CD14-positive monocyte (primary cell): ENCODE measurements at regions not wholly inside any gene's neighbourhood (a gene's known extent, or its start where the extent isn't known, plus 50 kb on each side); places are given as distances from the start of the nearest gene placed in this dataset.

Experiments
- DNase-seq, 3 donors: peaks; one replicate each; pipeline ENCODE4 v3.0.0-alpha.2; 2011 to 2022
- H2AFZ ChIP-seq: 2 replicates; pipeline ENCODE4 v1.6.0; 2012; ENCODE audit warnings: mild to moderate bottlenecking, low read depth, low read length, inconsistent platforms; ENCODE audit not compliant: insufficient read depth, poor library complexity, severe bottlenecking
- H3K27ac ChIP-seq, 2 donors: 1 replicate in 1 of 2; 2 replicates in 1 of 2; pipeline ENCODE4 v1.5.1; 2012 to 2013; ENCODE audit warnings: low read length in 2 of 2, control low read depth in 1 of 2, inconsistent platforms in 1 of 2, low read depth in 1 of 2, mild to moderate bottlenecking in 1 of 2
- H3K27me3 ChIP-seq, 2 donors: one replicate each; pipeline versions ENCODE4 v1.6.0 to v1.6.1; 2011 to 2013; ENCODE audit warnings: low read length in 2 of 2; ENCODE audit not compliant: control insufficient read depth in 2 of 2, insufficient read depth in 2 of 2
- H3K36me3 ChIP-seq, 2 donors: replicated peaks in 1 of 2; 1 replicate in 1 of 2; 2 replicates in 1 of 2; pipeline versions ENCODE4 v1.5.1 to v1.6.1; 2012 to 2013; ENCODE audit warnings: low read length in 2 of 2, control low read depth in 1 of 2, inconsistent platforms in 1 of 2, mild to moderate bottlenecking in 1 of 2; ENCODE audit not compliant: insufficient read depth in 2 of 2, control insufficient read depth in 1 of 2
- H3K4me1 ChIP-seq, 2 donors: 1 replicate in 1 of 2; 2 replicates in 1 of 2; pipeline versions ENCODE4 v1.5.1 to v1.6.1; 2012 to 2013; ENCODE audit warnings: low read length in 2 of 2, control low read depth in 1 of 2, inconsistent platforms in 1 of 2, mild to moderate bottlenecking in 1 of 2, moderate library complexity in 1 of 2; ENCODE audit not compliant: insufficient read depth in 2 of 2, control insufficient read depth in 1 of 2
- H3K4me2 ChIP-seq: replicated peaks from 2 replicates; pipeline ENCODE3; 2012; ENCODE audit warnings: low read length, moderate library complexity, mild to moderate bottlenecking; ENCODE audit not compliant: poor library complexity, severe bottlenecking; ENCODE audit errors: extremely low read depth
- H3K4me3 ChIP-seq, 3 experiments: fragments of 200-600 bp in 1 of 3; sonication (generic) in 1 of 3; replicated peaks in 1 of 3; 1 replicate in 2 of 3; 2 replicates in 1 of 3; pipeline ENCODE4 v1.5.1; 2011 to 2013; ENCODE audit warnings: low read length in 3 of 3, mild to moderate bottlenecking in 3 of 3, control low read depth in 2 of 3, low read depth in 2 of 3, inconsistent platforms in 1 of 3, moderate library complexity in 1 of 3
- H3K79me2 ChIP-seq: 2 replicates; pipeline ENCODE4 v1.6.0; 2012; ENCODE audit warnings: mild to moderate bottlenecking, control low read depth, inconsistent platforms, low read length, moderate library complexity; ENCODE audit not compliant: insufficient read depth
- H3K9ac ChIP-seq: 2 replicates; pipeline ENCODE4 v1.6.0; 2017; ENCODE audit warnings: low read length, mild to moderate bottlenecking; ENCODE audit not compliant: insufficient read depth, poor library complexity, severe bottlenecking
- H3K9me3 ChIP-seq, 2 donors: replicated peaks in 1 of 2; 1 replicate in 1 of 2; 2 replicates in 1 of 2; pipeline versions ENCODE4 v1.5.1 to v1.6.1; 2012 to 2013; ENCODE audit warnings: low read length in 2 of 2, control low read depth in 1 of 2; ENCODE audit not compliant: control insufficient read depth in 1 of 2, insufficient read depth in 1 of 2
- H4K20me1 ChIP-seq: 2 replicates; pipeline ENCODE4 v1.6.0; 2012; ENCODE audit warnings: mild to moderate bottlenecking, low read length, control low read depth, moderate library complexity; ENCODE audit not compliant: insufficient read depth
- H3K27ac Mint-ChIP-seq, 7 donors: one replicate each; pipeline ENCODE4 v1.8.0; 2020; ENCODE audit warnings: mild to moderate bottlenecking in 7 of 7, mixed read lengths in 7 of 7, moderate library complexity in 6 of 7, inconsistent platforms in 2 of 7
- H3K27me3 Mint-ChIP-seq, 3 donors: one replicate each; pipeline ENCODE4 v1.8.0; 2021 to 2022; ENCODE audit warnings: low read depth in 3 of 3, mild to moderate bottlenecking in 3 of 3, mixed read lengths in 3 of 3, moderate library complexity in 3 of 3, inconsistent platforms in 1 of 3
- H3K36me3 Mint-ChIP-seq, 2 donors: one replicate each; pipeline ENCODE4 v1.8.0; 2020; ENCODE audit warnings: mixed read lengths in 2 of 2, inconsistent platforms in 1 of 2, mild to moderate bottlenecking in 1 of 2
- H3K4me1 Mint-ChIP-seq: one replicate; pipeline ENCODE4 v1.8.0; 2020; ENCODE audit warnings: mild to moderate bottlenecking, mixed read lengths
- H3K4me3 Mint-ChIP-seq, 2 donors: one replicate each; pipeline ENCODE4 v1.8.0; 2020; ENCODE audit warnings: mild to moderate bottlenecking in 2 of 2, mixed read lengths in 2 of 2, moderate library complexity in 1 of 2
- H3K9me3 Mint-ChIP-seq, 7 donors: one replicate each; pipeline ENCODE4 v1.8.0; 2020 to 2022; ENCODE audit warnings: mixed read lengths in 7 of 7, mild to moderate bottlenecking in 6 of 7, moderate library complexity in 6 of 7, inconsistent platforms in 2 of 7
- WGBS: methylation state at CpG from one replicate; pipeline ENCODE4 v1.1.5; 2013; ENCODE audit warnings: missing lambda C conversion rate; ENCODE audit not compliant: insufficient coverage; 5-methylcytosine and 5-hydroxymethylcytosine counted together
- intact Hi-C, 2 donors: fragments of 100-400 bp; cut with micrococcal nuclease; formaldehyde crosslinking; loops; one replicate each; pipeline versions ENCODE4 v1.15.0 to v1.15.1; 2023
- TF ChIP-seq, protein P1 (sequence below): fragments of 200-600 bp; IDR thresholded peaks from one replicate; pipeline ENCODE4 v1.8.0; 2022; ENCODE audit warnings: antibody characterized with exemption, mild to moderate bottlenecking

DNA sequence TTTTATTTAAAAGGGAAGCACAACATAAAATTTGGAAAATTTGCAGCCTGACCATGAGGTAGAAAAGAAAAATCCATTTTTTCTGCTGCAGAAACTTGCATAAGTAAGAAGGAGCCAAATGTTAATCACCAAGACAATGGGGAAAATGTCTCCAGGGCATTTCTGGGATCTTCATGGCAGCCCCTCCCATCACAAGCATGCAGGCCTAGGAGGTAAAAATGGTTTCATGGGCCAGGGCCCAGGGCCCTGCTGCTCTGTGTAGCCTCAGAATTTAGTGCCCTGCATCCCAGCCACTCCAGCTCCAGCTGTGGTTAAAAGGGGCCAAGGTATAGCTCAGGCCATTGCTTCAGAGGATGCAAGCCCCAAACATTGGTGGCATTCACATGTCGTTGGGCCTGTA lies 735.6 kb downstream of the GALC start:
- no peaks in the 10 kb centered on the region for H3K36me3 ChIP-seq
- 88% methylated on average over 1 of the region's 1 CpG for WGBS
- H3K9ac ChIP-seq: no peak overlapping the region
- DNase-seq: no peak
- H2AFZ ChIP-seq: no peak overlapping the region
- no peak overlapping the region for H3K27ac Mint-ChIP-seq
- H3K79me2 ChIP-seq: no peaks in the 10 kb centered on the region
- H3K9me3 Mint-ChIP-seq: peaks cover 2 to 18% (median 8%) of the 10 kb centered on the region in 7 donors
- no peak overlapping the region for H3K4me2 ChIP-seq
- H3K27me3 ChIP-seq: no peaks in the 10 kb centered on the region
- H3K4me3 ChIP-seq: no peak overlapping the region
- no peaks in the 10 kb centered on the region for H4K20me1 ChIP-seq
- H3K9me3 ChIP-seq: peaks cover 15 to 22% of the 10 kb centered on the region in 2 donors
- H3K4me1 Mint-ChIP-seq: no peaks in the 10 kb centered on the region
- H3K27me3 Mint-ChIP-seq: no peaks in the 10 kb centered on the region
- intact Hi-C loops: no loop called here
- H3K4me1 ChIP-seq: no peaks in the 10 kb centered on the region
- H3K4me3 Mint-ChIP-seq: no peak overlapping the region
- no peak overlapping the region for H3K27ac ChIP-seq
- TF ChIP-seq, protein P1, sequence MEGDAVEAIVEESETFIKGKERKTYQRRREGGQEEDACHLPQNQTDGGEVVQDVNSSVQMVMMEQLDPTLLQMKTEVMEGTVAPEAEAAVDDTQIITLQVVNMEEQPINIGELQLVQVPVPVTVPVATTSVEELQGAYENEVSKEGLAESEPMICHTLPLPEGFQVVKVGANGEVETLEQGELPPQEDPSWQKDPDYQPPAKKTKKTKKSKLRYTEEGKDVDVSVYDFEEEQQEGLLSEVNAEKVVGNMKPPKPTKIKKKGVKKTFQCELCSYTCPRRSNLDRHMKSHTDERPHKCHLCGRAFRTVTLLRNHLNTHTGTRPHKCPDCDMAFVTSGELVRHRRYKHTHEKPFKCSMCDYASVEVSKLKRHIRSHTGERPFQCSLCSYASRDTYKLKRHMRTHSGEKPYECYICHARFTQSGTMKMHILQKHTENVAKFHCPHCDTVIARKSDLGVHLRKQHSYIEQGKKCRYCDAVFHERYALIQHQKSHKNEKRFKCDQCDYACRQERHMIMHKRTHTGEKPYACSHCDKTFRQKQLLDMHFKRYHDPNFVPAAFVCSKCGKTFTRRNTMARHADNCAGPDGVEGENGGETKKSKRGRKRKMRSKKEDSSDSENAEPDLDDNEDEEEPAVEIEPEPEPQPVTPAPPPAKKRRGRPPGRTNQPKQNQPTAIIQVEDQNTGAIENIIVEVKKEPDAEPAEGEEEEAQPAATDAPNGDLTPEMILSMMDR: no peak
- no peaks in the 10 kb centered on the region for H3K36me3 Mint-ChIP-seq

DNA sequence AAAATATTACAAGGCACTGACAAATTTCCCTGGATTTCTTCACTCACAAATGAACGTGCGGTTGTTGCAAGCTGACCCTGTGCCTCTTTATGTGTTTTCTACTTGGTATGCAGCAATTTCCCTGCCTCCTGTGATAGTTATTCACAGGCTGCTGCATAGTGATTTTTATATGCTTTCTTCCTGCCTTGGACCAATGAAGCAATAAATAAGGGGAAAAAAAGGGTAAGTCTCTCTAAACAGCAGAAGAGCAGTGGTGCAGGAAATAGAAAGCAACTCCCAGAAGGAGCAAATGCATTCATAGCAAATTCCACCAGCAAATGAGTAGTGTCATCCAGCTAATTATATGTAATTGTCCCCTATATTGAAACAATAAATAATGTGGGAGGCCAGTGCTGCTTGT lies 737.9 kb downstream of the GALC start:
- Histone ChIP-seq H3K27me3 (no peaks in the 10 kb centered on the region), H3K27ac (no peak overlapping the region), H3K36me3 (no peaks in the 10 kb centered on the region), H2AFZ (no peak overlapping the region), H3K4me1 (no peaks in the 10 kb centered on the region), H3K4me2 (no peak overlapping the region), H3K9me3 (peaks cover 15 to 19% of the 10 kb centered on the region in 2 donors), H3K4me3 (no peak overlapping the region), H3K79me2 (no peaks in the 10 kb centered on the region), H3K9ac (no peak overlapping the region), H4K20me1 (no peaks in the 10 kb centered on the region)
- no peak overlapping the region for H3K27ac Mint-ChIP-seq
- no peak for DNase-seq
- H3K4me1 Mint-ChIP-seq: no peaks in the 10 kb centered on the region
- no peaks in the 10 kb centered on the region for H3K36me3 Mint-ChIP-seq
- TF ChIP-seq, protein P1: no peak
- no peaks in the 10 kb centered on the region for H3K27me3 Mint-ChIP-seq
- peaks cover 2 to 18% (median 8%) of the 10 kb centered on the region in 7 donors for H3K9me3 Mint-ChIP-seq
- no CpG with 5 or more reads among the region's 2 CpGs for WGBS
- no peak overlapping the region for H3K4me3 Mint-ChIP-seq
- intact Hi-C loops: no loop called here
